NB4 (cell line): ENCODE measurements at regions not wholly inside any gene's neighbourhood (a gene's known extent, or its start where the extent isn't known, plus 50 kb on each side); places are given as distances from the start of the nearest gene placed in this dataset.

Experiments used
- DNase-seq: peaks from one replicate; pipeline ENCODE4 v3.0.0; 2010; ENCODE audit warnings: low read depth
- H3K4me3 ChIP-seq: one replicate; pipeline ENCODE4 v1.5.1; 2011; ENCODE audit warnings: mild to moderate bottlenecking, low read depth, low read length, moderate library complexity
- MYC ChIP-seq: IDR thresholded peaks from 2 replicates; pipeline ENCODE4 v1.6.1; 2011; ENCODE audit warnings: low read depth, low read length
- POLR2A ChIP-seq: IDR thresholded peaks from 2 replicates; pipeline ENCODE4 v1.6.1; 2011; ENCODE audit warnings: mild to moderate bottlenecking; ENCODE audit not compliant: insufficient read length; ENCODE audit errors: extremely low read depth
- TF ChIP-seq, protein P1 (sequence below): IDR thresholded peaks from one replicate; pipeline ENCODE4 v1.5.1; 2012; ENCODE audit warnings: low read depth, low read length
- TF ChIP-seq, protein P2 (sequence below): IDR thresholded peaks from 2 replicates; pipeline ENCODE4 v1.6.1; 2011; ENCODE audit warnings: low read depth, low read length

DNA sequence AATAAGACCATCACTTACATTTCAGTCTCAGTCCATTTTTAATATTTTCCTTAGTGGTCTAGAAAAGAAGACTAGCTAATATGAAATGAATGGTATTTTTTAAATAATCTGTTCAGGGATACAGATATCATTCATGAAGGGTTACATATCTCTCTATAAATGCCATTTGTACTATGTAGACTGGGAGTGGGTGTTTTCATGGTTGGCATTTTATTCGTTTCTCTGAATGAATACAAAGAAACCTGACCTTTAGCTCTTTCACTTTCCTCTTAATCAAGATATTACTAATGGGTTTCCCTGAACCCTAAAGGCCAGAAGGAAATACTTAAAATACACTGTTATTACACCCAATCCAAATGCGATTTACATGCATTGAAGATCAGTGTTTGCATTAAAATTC is 788.9 kb downstream of the TBC1D32 start:
- no peak overlapping the region for H3K4me3 ChIP-seq
- TF ChIP-seq, protein P1, sequence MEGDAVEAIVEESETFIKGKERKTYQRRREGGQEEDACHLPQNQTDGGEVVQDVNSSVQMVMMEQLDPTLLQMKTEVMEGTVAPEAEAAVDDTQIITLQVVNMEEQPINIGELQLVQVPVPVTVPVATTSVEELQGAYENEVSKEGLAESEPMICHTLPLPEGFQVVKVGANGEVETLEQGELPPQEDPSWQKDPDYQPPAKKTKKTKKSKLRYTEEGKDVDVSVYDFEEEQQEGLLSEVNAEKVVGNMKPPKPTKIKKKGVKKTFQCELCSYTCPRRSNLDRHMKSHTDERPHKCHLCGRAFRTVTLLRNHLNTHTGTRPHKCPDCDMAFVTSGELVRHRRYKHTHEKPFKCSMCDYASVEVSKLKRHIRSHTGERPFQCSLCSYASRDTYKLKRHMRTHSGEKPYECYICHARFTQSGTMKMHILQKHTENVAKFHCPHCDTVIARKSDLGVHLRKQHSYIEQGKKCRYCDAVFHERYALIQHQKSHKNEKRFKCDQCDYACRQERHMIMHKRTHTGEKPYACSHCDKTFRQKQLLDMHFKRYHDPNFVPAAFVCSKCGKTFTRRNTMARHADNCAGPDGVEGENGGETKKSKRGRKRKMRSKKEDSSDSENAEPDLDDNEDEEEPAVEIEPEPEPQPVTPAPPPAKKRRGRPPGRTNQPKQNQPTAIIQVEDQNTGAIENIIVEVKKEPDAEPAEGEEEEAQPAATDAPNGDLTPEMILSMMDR = no peak
- TF ChIP-seq, protein P2, sequence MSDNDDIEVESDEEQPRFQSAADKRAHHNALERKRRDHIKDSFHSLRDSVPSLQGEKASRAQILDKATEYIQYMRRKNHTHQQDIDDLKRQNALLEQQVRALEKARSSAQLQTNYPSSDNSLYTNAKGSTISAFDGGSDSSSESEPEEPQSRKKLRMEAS = no peak
- no peak for TF ChIP-seq POLR2A
- no peak for TF ChIP-seq MYC

DNA sequence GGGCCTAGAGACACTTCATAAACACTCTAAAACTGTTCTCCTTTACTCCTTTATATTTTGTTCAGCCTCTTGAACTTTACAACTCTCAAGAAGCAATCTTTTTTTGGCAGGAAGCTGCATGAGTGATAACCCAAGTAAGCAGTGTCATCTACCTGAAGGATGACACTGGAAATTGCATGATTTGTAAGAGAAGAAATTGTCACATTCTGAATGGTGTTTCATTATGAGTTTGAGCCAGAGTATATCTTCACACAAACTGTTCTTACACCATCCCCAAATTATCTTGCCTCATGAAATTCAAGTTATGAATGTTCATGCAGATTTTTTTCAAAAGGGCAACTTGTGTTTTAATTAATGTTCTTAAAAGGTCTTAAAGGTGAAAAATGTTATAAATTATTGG is 799.3 kb downstream of the TBC1D32 start:
- no peak overlapping the region for H3K4me3 ChIP-seq
- DNase-seq = no peak
- TF ChIP-seq, protein P1 = no peak
- no peak for TF ChIP-seq POLR2A
- TF ChIP-seq, protein P2 = no peak
- TF ChIP-seq MYC = no peak

More for the DNA sequence above, 788.9 kb downstream of the TBC1D32 start:
- no peak for DNase-seq

DNA sequence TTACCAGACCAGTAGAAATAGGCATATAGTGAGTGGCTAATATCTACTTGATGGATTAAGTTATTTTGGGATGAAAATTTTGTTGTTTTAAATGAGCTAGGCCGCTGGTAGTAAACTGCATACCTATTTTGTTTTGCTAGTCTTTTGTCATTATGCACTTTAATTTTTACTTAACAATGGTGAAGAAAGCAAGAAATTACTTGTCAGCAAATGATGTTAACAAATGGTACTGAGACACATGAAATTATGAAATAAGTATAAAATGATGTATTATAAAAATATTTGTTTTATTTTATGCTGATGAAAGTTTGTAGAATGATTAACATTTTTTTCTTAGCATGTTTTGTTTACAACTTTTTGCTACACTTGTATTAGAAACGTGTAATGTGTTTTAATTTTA is 807.7 kb downstream of the TBC1D32 start:
- no peak for DNase-seq
- TF ChIP-seq MYC (no peak), POLR2A (no peak)
- TF ChIP-seq, protein P1 = no peak
- TF ChIP-seq, protein P2 = no peak

DNA sequence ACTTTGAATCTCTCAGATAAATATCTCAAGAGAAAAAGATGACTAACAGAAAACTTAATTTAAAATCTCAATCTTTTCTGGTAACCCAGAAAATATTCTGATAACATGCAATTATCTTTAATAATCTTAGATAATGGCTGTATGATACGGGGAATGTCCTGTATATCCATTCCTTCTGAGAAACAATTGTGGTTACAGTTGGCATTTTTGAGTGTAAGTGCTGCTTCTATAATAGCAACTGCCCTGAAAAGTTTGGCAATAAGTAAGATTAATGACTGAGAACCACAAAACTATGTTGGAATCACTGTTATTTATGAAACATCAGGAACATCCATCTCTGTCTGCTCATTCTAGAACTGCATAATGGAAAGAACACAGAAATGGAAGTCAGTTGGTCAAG is 819.7 kb downstream of the TBC1D32 start:
- TF ChIP-seq POLR2A (no peak), MYC (no peak)
- TF ChIP-seq, protein P1 = no peak
- TF ChIP-seq, protein P2 = no peak

More for the DNA sequence above, 807.7 kb downstream of the TBC1D32 start:
- no peak overlapping the region for H3K4me3 ChIP-seq

DNA sequence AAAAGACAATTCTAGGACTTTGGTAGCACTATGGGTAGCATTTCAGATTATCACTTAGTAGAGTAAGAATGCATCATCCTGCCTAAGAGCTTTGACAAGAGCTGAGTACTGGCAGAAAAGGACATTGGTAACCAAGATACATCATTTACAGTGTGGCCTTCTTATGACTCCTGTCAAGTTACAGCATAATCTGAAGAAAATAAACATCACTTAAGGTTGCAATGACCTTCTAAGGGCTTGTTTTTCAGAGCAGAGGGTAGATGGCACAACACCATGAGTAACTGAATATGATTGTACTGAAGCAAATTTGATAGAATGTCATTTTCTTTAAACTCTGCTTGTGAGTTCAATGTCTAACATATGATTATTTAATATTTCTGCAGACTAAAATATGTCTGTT is 822.6 kb downstream of the TBC1D32 start:
- DNase-seq = no peak
- no peak overlapping the region for H3K4me3 ChIP-seq
- TF ChIP-seq POLR2A (no peak), MYC (no peak)
- TF ChIP-seq, protein P2 = no peak
- TF ChIP-seq, protein P1 = no peak

More for the DNA sequence above, 819.7 kb downstream of the TBC1D32 start:
- no peak for DNase-seq
- no peak overlapping the region for H3K4me3 ChIP-seq
